ENCODE measurements at regions not wholly inside any gene's neighbourhood (a gene's known extent, or its start where the extent isn't known, plus 50 kb on each side); places are given as distances from the start of the nearest gene placed in this dataset.

DNA sequence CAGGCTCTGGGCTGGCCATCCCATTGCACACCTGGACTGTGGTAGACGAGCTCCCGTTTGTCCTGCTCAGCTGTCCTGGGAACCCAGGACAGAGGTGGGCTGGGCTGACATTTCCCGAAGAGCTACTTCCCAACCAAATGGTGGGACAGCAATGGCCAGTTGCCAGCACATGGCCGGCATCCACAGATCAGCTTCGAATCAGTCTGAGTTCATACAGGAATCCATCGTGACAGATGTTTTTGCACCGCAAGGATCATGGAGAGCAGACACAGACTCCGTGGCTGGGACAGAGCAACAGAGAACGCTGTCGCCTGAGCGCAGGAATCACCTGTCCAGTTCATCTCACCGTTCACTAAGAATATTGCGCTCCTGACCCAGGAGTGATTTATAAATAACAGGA is 198.5 kb downstream of the TTLL2 start:
- H3K9me3 ChIP-seq (ENCODE audit: insufficient read depth, low read depth, low read length), result no peaks in the 10 kb centered on the region
- no peak overlapping the region for H3K27ac ChIP-seq (ENCODE audit: low read depth, low read length)
- H3K4me3 ChIP-seq (ENCODE audit: low read length), result no peak overlapping the region
- H3K27me3 ChIP-seq (ENCODE audit: insufficient read depth, low read length), result no peaks in the 10 kb centered on the region; the same call in 1 of the 2 replicates
- H3K36me3 ChIP-seq (ENCODE audit: insufficient read depth, low read length), result no peaks in the 10 kb centered on the region
- WGBS, result 95% methylated on average over 13 of the region's 13 CpGs
- H3K9ac ChIP-seq (ENCODE audit: low read depth, low read length), result no peak overlapping the region
- no peaks in the 10 kb centered on the region for H3K4me1 ChIP-seq (ENCODE audit: insufficient read depth, low read length)

DNA sequence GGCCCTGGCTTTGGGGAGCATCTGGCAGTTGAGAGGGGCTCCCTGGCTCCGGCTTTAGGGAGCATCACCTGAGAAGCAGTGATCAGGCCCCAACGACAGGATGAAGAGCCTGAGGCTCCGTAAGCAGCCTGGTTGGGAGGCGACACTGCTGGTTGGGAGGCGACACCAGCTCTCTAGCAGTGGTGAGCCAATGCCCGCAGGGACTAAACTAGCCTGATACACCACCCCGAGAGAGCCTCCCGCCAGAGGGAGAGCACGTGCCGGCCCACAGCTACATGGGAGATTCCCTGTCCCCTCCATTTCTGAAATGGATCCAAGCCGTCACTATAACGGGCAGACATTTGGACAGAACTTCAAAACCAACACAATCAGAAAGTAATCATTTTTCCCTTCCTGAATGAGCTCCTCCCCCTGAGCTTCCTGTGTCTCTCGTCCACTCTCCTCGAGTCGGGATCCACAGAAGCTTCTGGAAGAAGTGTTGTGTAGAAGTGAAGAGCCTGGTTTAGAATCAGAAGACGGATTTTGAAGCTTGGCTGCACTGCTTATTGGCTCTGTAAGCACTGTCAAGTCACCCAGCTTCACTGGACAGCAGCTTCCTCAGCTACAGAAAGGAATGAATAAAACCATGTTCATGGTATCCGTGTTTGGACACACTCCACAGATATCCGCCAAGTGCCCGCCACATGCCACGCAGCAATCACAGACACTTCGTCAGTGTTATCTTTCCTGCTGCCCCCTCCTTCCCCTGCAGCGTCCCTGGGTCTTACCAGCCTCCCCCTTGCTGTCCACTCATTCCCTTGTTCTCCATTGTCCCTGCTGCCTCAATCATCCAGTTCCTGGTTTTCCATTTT is 199.6 kb downstream of the TTLL2 start:
- H3K4me3 ChIP-seq (ENCODE audit: low read length), result no peak overlapping the region
- H3K27me3 ChIP-seq (ENCODE audit: insufficient read depth, low read length), result peaks cover 3% of the 10 kb centered on the region; the same call in 1 of the 2 replicates
- no peaks in the 10 kb centered on the region for H3K36me3 ChIP-seq (ENCODE audit: insufficient read depth, low read length)
- H3K9me3 ChIP-seq (ENCODE audit: insufficient read depth, low read depth, low read length), result no peaks in the 10 kb centered on the region
- WGBS, result 87% methylated on average over 22 of the region's 22 CpGs
- H3K9ac ChIP-seq (ENCODE audit: low read depth, low read length), result no peak overlapping the region
- no peak overlapping the region for H3K27ac ChIP-seq (ENCODE audit: low read depth, low read length)
- H3K4me1 ChIP-seq (ENCODE audit: insufficient read depth, low read length), result no peaks in the 10 kb centered on the region

DNA sequence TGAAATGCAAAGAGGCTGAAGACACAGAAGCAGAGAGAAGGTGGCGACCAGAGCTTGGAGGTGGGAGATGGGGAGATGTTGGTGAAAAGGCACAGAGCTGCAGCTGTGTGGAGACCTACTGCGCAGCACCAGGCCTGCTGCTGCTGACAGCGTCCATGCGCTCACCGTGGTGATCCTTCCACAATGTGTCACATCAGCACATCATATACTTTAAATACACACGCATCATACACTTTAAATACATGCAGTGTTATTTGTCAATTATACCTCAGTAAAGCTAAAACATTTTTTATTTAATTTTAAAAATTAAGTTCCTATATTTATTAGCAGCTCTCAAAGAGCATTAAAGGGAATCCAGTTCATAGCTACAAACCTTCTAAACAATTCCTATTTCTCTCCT is 200.9 kb downstream of the TTLL2 start:
- H3K9me3 ChIP-seq (ENCODE audit: insufficient read depth, low read depth, low read length), result no peaks in the 10 kb centered on the region
- H3K27ac ChIP-seq (ENCODE audit: low read depth, low read length), result no peak overlapping the region
- no peaks in the 10 kb centered on the region for H3K4me1 ChIP-seq (ENCODE audit: insufficient read depth, low read length)
- no peak overlapping the region for H3K9ac ChIP-seq (ENCODE audit: low read depth, low read length)
- peaks cover 15% of the 10 kb centered on the region for H3K27me3 ChIP-seq (ENCODE audit: insufficient read depth, low read length)
- WGBS, result 98% methylated on average over 6 of the region's 6 CpGs
- no peak overlapping the region for H3K4me3 ChIP-seq (ENCODE audit: low read length)
- no peaks in the 10 kb centered on the region for H3K36me3 ChIP-seq (ENCODE audit: insufficient read depth, low read length)

DNA sequence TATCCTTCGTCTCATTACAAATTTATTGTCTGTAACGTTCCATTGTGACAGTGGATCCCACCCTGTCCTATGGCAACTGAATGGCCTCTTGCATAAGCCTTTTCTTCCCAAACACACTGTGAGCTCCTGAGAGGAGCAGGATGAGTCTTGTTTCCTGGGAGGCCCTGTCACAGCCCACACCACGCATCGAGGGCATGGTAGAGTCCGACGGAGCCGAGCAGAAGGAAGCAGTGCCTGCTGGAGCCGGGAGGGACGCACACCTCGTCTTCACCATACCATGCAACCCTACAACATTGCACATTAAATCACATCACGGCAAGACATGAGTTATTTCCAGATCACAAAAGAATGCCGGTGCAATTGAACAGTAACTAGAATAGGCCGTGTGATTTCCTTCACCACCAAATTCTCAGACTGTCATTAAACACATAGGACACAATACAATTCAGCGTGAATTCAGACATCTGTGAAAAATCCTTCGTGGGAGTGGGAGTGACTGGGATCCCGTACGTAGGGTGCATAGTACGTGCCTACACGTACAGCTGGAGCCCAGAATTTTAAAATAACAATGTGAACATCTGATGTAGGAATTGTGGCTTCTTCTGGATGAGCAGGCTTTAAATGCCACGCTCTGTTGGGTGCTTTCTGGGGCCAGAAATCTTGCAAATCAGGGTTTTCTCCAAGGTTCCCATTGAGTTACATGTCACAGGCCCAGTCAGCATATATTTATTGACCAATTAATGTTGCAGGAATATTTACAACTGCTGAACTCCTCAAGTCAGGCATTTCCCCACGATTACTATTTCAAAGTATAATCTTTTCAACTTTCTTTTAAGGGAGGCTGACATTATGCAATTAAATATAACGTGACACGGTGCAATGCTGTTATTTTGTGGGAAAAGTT is 201.8 kb downstream of the TTLL2 start:
- 93% methylated on average over 23 of the region's 23 CpGs for WGBS
- H3K4me3 ChIP-seq (ENCODE audit: low read length), result no peak overlapping the region
- H3K4me1 ChIP-seq (ENCODE audit: insufficient read depth, low read length), result no peaks in the 10 kb centered on the region
- H3K36me3 ChIP-seq (ENCODE audit: insufficient read depth, low read length), result no peaks in the 10 kb centered on the region
- H3K27ac ChIP-seq (ENCODE audit: low read depth, low read length), result no peak overlapping the region
- peaks cover 25% of the 10 kb centered on the region for H3K27me3 ChIP-seq (ENCODE audit: insufficient read depth, low read length)
- no peaks in the 10 kb centered on the region for H3K9me3 ChIP-seq (ENCODE audit: insufficient read depth, low read depth, low read length)
- no peak overlapping the region for H3K9ac ChIP-seq (ENCODE audit: low read depth, low read length)

DNA sequence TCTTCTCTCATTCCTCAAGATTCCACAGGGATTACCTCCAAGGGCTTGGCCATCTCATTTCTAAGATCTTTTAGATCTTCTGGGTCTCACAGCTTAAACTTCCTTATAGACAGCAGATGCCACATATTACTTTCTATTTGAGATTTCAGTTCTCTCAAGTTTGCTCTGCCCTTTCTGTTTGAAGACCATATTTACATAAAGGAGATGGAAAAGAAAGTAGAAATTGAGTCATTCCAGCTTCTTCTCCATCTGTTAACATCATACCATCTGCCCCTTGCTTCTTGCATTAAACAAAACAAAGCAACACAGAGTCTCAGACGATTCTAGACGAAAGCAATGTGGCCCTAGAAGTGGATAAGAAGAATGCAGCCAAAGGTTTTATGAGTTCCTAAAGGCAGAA is 203.4 kb downstream of the TTLL2 start:
- Histone ChIP-seq H3K4me3 (ENCODE audit: low read length) (no peak overlapping the region), H3K4me1 (ENCODE audit: insufficient read depth, low read length) (no peaks in the 10 kb centered on the region), H3K36me3 (ENCODE audit: insufficient read depth, low read length) (no peaks in the 10 kb centered on the region), H3K9ac (ENCODE audit: low read depth, low read length) (no peak overlapping the region), H3K9me3 (ENCODE audit: insufficient read depth, low read depth, low read length) (no peaks in the 10 kb centered on the region), H3K27ac (ENCODE audit: low read depth, low read length) (no peak overlapping the region), H3K27me3 (ENCODE audit: insufficient read depth, low read length) (peaks cover 32% of the 10 kb centered on the region)
- 94% methylated on average over 2 of the region's 2 CpGs for WGBS

DNA sequence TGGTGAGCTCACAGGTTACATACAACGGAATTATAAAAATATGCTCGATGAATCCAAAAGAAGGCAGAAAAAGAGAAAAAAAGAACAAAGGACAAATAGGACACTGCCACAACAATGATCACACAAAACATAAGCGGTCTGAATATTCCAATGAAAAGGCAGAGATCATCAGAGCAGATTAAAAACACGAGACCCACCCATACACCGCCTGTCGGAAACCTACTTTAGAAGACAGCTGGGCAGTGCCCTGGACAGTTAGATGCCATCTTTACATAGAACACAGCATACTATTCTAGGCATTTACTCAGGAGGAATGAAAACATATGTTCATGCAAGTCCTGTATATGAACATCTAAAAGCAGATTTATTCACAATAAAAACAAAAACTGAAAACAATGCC is 204.1 kb downstream of the TTLL2 start:
- Histone ChIP-seq H3K36me3 (ENCODE audit: insufficient read depth, low read length) (no peaks in the 10 kb centered on the region), H3K27me3 (ENCODE audit: insufficient read depth, low read length) (peaks cover 32% of the 10 kb centered on the region), H3K9me3 (ENCODE audit: insufficient read depth, low read depth, low read length) (no peaks in the 10 kb centered on the region), H3K27ac (ENCODE audit: low read depth, low read length) (no peak overlapping the region), H3K9ac (ENCODE audit: low read depth, low read length) (no peak overlapping the region), H3K4me3 (ENCODE audit: low read length) (no peak overlapping the region), H3K4me1 (ENCODE audit: insufficient read depth, low read length) (no peaks in the 10 kb centered on the region)
- WGBS, result 95% methylated on average over 6 of the region's 6 CpGs

DNA sequence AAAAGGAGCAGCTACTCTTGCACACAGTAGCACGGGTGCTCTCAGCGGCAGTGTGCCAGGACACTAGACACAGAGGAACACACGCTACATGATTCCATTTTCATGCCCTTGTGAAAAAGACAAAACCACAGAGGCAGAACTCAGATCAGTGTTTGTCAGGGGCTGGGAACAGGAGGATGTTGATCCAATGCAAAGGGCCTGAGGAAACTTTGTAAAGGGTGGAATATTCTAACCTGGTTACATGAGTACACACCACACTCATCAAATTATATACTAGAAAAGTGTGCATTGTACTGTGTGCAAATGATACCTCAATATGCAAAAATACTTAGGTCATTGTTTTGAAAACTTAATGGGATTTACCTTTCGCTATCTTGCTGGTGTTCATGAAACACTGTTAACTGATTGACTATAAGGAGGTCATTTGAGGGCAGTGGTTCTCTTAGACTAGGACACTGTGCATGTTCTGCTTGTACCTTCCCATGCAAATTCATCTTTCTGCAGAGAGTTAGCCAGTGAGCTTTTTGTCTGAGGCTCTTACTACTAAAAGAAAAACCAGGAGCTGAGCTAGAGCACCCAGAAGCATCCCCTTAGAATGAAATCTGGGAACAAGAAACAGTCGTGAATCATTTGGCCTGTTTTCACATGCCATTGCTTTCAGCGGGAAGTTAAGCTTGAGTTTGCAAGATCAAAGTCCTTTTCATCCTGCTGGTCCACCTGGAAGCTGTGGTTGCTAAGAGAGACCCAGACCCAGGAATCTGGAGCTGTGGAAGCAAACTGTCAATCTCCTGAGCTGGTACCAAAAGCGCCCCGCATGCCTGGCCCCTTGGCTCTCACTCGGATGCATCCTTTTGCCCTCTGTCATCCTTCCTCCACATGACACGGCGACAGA is 204.8 kb downstream of the TTLL2 start:
- Histone ChIP-seq H3K9me3 (ENCODE audit: insufficient read depth, low read depth, low read length) (no peaks in the 10 kb centered on the region), H3K9ac (ENCODE audit: low read depth, low read length) (no peak overlapping the region), H3K36me3 (ENCODE audit: insufficient read depth, low read length) (no peaks in the 10 kb centered on the region), H3K4me1 (ENCODE audit: insufficient read depth, low read length) (no peaks in the 10 kb centered on the region), H3K4me3 (ENCODE audit: low read length) (no peak overlapping the region), H3K27me3 (ENCODE audit: insufficient read depth, low read length) (peaks cover 32% of the 10 kb centered on the region), H3K27ac (ENCODE audit: low read depth, low read length) (no peak overlapping the region)
- 90% methylated on average over 11 of the region's 11 CpGs for WGBS

DNA sequence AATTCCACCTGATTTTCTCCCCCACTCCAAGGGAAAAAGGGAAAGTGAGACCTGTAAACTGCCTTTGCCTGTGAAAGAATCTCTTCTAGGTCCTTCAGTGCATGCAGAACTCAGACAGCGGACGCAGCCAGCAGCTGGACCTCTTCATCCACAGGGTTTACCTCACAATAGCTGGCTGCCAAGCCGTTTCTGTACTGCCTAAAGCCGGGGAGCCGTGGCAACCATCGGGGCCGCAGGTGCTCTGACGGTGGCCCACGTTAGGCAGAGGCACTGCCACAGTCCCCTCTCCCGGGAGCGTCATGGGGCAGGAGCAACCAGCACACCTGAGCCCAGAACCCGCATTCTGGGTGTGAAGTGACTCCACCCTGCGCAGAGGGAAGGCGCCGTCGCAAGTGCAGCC is 206.1 kb downstream of the TTLL2 start:
- no peak overlapping the region for H3K4me3 ChIP-seq (ENCODE audit: low read length)
- peaks cover 32% of the 10 kb centered on the region for H3K27me3 ChIP-seq (ENCODE audit: insufficient read depth, low read length)
- no peaks in the 10 kb centered on the region for H3K4me1 ChIP-seq (ENCODE audit: insufficient read depth, low read length)
- H3K36me3 ChIP-seq (ENCODE audit: insufficient read depth, low read length), result no peaks in the 10 kb centered on the region
- no peak overlapping the region for H3K9ac ChIP-seq (ENCODE audit: low read depth, low read length)
- 94% methylated on average over 16 of the region's 16 CpGs for WGBS
- no peak overlapping the region for H3K27ac ChIP-seq (ENCODE audit: low read depth, low read length)
- H3K9me3 ChIP-seq (ENCODE audit: insufficient read depth, low read depth, low read length), result peaks cover 6% of the 10 kb centered on the region; the same call in 1 of the 2 replicates

DNA sequence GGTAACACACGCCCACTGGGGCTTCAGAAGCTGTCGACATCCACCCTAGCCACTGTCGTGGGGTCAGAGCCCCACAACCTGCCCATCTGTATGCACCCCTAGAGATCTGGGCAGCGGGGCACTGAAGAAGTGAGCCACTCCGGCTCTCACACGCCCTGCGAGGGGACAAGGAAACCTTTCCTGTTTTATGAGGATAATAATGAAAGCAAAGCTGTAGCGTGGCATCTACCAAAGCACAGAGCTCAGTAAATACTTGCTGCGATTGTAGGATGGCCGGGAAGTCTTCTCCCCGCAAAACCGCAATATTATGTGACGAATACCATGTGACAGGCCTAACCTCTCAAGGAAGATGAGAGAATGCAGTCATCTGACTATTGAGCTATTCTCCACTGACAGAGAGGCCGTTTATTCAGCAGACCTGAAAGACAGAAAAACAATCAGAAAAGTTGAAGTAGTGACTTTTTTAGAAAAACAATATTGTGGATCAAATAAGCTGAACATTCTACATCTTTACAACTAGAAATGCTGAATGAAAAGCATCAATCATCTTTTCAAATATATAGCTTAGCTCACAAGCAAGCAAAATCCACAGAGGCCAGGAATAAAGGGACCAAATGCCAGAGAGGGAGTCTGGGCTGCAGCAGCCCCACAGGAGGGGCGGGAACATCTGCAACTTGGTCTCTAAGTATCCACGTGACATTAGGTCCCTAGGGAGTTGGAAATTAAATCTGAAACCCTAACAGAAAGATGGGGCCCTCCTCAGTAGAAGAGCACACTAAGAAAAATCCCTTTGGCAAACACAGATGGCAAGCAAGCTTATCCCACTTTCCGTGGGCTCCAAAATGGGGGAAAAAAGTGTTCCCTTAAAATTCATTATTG is 207.8 kb downstream of the TTLL2 start:
- Histone ChIP-seq H3K4me3 (ENCODE audit: low read length) (no peak overlapping the region), H3K9ac (ENCODE audit: low read depth, low read length) (no peak overlapping the region), H3K9me3 (ENCODE audit: insufficient read depth, low read depth, low read length) (peaks cover 6% of the 10 kb centered on the region; the same call in 1 of the 2 replicates), H3K27me3 (ENCODE audit: insufficient read depth, low read length) (peaks cover 32% of the 10 kb centered on the region), H3K4me1 (ENCODE audit: insufficient read depth, low read length) (no peaks in the 10 kb centered on the region), H3K27ac (ENCODE audit: low read depth, low read length) (no peak overlapping the region), H3K36me3 (ENCODE audit: insufficient read depth, low read length) (no peaks in the 10 kb centered on the region)
- 87% methylated on average over 17 of the region's 17 CpGs for WGBS

DNA sequence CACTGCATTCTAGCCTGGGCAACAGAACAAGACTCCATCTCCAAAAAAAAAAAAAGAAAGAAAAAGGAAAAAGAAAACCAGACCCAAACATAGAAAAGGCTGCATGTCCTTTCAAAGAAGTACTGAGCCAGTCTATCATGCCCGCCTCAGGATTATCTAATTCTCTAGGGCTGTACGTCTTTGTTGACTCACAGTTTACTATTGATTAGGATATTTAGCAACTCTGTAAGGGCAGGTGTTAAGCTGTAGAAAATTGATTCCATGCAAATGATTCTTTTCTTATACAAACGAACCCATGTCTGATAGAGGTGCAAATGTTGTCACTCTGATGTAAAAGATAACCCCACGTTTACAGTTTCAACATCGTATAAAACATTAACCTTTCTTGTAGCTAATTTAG is 209.0 kb downstream of the TTLL2 start:
- 60% methylated on average over 5 of the region's 5 CpGs for WGBS

More for the DNA sequence above, 209.0 kb downstream of the TTLL2 start:
- Histone ChIP-seq H3K36me3 (ENCODE audit: insufficient read depth, low read length) (no peaks in the 10 kb centered on the region), H3K9ac (ENCODE audit: low read depth, low read length) (no peak overlapping the region), H3K27ac (ENCODE audit: low read depth, low read length) (no peak overlapping the region), H3K9me3 (ENCODE audit: insufficient read depth, low read depth, low read length) (peaks cover 6% of the 10 kb centered on the region; the same call in 1 of the 2 replicates), H3K4me1 (ENCODE audit: insufficient read depth, low read length) (no peaks in the 10 kb centered on the region), H3K4me3 (ENCODE audit: low read length) (no peak overlapping the region), H3K27me3 (ENCODE audit: insufficient read depth, low read length) (peaks cover 32% of the 10 kb centered on the region)
